HG02759 (cell line): ENCODE measurements at regions not wholly inside any gene's neighbourhood (a gene's known extent, or its start where the extent isn't known, plus 50 kb on each side); places are given as distances from the start of the nearest gene placed in this dataset.
"Not testable (repeated sequence)": the region's sequence is repeated elsewhere in the genome, so short reads cannot be mapped to it uniquely, and the experiment has no call there.

Experiments
- ATAC-seq: cut with Tn5 transposase; IDR thresholded peaks from one replicate; pipeline ENCODE4 v1.9.1; 2021; ENCODE audit warnings: mild to moderate bottlenecking, moderate library complexity; ENCODE audit not compliant: unreplicated experiment

DNA sequence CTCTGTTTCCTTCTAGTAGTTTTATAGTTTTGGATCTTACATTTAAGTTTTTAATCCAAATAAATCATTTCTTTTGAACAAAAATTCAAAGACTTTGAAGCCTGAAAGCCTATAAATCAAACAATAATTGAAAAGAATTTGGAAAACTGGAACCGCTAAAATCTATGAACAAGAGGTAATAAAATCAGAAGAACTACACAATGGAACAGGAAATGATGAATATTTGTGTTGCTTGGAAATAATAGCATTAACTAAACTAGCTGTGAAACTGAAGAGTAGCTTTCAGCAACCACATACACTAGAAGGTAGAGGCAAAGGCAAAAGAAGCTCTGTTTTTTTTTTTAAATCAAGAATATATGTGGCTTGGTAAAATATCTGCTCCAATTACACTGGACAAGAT lies 147.9 kb upstream of the ABI3BP start:
- ATAC-seq = no peak

DNA sequence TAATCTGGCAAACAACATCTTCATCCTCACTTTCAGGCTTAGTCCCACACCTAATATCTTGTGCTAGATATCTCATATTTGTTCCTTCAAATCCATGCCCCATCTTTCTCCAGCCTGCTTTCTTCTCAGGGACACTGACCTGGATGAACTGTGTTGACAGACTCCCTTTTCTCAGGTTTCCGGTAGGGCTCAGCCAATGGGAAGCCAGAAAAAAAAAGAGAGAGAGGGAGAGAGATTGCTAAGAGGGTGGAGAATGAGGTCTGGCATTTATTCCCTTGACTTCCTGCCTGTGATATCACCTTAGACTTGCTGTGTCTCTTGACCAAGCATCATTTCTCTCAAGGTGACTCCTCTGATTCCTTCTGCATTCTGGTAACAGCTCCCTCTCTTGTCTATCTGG lies 145.6 kb upstream of the ABI3BP start:
- no peak for ATAC-seq

DNA sequence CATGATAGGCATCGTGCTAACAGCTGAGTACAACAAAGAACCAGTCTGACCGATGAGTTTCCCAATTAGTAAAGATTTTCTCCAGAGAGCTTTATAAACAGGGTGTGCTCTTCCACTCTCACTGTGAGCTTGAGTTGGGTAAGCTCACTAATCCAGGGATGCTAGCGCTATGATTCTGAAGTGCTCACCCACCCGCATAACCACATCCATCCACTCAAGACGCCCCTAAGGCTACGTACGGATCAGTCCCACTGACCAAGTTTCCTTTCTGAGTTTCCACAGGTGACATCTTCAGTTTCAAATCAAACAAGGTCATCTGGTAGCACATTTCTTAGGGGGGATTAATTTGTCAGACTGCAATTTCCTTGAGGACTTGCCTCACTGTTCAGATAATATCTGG lies 141.1 kb upstream of the ABI3BP start:
- ATAC-seq = no peak

DNA sequence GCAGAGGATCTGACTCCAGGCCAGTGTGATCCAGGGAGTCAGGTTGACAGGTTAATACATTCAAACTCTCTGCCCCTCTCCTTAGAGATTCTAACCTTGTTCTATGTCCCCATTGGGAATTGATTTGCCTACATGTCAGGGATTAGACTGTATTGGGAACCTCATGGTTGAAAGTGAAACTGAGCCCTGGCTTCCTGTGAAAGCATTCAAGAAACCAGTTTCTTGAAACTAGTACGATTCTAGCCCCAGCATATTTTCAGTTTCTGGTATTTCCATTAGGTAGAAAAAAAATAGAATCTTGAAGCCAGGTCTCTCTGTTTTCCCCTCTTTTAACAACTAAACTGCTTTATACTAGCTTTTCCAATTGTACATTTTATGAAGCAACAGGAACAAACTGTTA lies 140.4 kb upstream of the ABI3BP start:
- no peak for ATAC-seq

DNA sequence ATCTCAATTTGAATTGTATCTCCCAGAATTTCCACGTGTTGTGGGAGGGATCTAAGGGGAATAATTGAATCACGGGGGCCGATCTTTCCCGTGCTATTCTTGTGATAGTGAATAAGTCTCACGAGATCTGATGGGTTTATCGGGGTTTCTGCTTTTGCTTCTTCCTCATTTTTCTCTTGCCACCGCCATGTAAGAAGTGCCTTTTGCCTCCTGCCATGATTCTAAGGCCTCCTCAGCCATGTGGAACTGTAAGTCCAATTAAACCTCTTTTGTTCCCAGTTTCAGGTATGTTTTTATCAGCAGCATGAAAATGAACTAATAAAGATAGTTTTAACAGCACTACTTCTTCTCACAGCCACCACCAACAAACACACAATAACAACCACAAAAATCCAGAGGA lies 140.0 kb upstream of the ABI3BP start:
- not testable (repeated sequence) for ATAC-seq

DNA sequence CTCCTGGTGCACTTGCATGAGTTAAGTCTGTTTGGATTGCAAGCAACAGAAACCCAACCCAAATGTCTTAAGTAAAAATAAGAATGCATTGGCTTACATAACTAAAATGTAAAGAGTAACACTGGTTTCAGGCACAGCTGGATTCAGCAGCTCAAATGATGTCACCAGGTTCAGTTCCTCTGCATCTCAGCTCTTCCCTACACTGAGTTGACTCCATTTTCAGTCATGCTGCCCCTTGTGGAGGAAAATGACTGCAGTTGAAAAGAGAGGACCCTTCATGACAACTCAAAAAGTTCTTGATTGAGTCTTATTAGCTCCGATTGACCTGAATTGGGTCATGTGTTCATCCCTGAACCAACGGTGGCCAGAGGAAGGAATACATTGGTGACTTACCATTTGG lies 138.5 kb upstream of the ABI3BP start:
- no peak for ATAC-seq

DNA sequence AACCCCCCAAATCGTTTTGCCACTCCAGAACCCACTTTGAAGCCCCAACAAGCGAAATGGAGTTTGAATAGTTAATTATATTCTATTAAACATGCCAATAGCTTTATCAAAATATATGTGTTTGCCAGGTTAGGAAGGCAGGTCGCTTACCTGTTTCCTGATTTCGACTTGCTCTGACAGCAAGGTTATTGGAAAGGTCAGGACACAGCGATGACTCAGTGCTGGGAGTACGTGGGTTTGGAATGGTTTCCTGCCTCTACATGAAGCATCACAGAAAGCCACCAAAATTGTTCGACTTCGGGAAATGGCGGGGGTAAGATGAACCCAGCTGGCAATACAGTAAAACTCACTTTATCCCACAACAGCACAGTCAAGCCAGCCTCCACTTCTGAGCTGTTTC lies 135.6 kb upstream of the ABI3BP start:
- ATAC-seq = no peak

DNA sequence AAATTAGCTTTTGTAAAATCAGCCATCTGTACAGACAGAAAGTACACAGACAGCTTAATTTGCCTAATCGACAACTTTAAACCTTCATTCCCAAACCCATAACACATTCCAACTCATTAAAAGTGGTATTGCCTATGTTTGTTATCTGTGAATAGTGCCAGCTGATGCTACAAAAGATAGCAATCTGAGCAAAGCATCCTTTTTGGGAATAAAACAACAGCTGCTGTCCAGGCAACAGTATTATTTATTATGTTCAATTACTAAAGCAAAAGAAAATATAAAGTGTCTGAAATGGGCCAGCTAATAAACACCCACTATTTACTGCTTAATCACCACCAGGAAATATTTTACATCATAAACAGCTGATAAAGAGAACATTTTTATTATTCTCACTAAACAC lies 134.8 kb upstream of the ABI3BP start:
- no peak for ATAC-seq

DNA sequence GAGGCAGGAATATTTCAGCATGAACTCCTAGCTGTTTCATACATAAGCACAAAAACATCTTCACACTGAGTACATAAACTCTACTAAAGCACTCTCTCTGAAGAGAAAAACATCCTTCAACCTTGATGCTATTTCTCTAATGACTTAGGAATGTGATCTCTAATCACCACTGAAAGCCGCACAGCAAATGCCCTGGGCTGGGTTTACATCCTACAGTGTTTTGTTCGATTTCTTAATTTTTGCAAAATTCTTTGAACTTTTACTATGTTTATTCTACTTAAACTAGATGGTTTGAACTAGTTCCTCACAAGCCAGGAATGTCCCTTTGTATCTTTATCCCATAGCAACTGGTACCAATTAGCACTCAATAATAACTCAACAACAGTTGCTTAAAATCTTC lies 130.9 kb upstream of the ABI3BP start:
- no peak for ATAC-seq

DNA sequence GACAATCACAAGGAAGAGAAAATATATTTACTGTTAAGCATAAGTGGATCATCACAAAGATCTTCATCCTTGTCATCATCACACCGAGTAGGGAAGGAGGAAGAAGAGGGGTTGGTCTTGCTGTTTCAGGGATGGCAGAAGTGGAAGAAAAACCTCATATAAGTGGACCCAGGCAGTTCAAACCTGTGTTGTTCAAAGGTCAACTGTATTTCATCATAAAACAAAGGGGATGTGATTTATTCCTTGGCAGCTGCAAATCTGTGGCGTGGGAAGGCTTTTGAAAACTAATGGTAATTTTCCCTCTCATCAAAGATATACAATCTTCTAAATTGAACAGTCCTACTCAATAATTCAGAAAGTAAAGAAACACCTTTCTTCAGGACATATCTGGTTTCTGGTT lies 129.9 kb upstream of the ABI3BP start:
- ATAC-seq = no peak

DNA sequence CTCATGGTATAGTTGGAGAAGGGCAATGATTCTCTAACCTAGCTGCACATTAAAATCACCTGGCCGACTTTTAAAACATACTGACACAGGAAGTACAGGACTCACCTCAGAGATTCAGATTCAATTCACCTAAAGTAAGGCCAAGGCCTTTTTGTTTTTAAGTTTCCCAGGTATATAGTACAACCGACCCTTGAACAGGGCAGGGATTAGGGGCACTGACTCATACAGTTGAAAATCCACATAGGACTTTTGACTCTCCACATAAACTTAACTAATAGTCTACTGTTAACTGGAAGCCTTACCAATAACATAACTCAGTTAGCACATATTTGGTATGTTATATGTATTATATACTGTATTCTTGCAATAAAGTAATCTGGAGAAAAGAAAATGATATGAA lies 129.5 kb upstream of the ABI3BP start:
- no peak for ATAC-seq

DNA sequence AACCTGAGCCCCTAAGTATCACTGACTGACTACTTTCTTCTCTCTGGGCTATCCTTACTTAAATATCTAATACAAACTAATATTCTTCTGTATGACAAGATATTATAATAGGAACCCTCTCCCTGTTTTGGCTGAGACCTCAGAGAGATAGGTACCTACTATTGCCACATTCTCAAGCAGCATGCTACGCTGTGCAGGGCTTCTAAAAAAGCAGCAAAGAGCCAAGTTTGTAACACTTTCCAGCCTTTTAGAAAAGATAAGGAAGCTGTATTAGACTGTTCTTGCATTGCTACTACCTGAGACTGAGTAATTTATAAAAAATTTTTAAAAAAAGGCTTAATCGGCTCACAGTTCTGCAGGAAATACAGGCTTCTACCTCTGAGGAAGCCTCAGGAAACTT lies 126.8 kb upstream of the ABI3BP start:
- ATAC-seq = no peak

DNA sequence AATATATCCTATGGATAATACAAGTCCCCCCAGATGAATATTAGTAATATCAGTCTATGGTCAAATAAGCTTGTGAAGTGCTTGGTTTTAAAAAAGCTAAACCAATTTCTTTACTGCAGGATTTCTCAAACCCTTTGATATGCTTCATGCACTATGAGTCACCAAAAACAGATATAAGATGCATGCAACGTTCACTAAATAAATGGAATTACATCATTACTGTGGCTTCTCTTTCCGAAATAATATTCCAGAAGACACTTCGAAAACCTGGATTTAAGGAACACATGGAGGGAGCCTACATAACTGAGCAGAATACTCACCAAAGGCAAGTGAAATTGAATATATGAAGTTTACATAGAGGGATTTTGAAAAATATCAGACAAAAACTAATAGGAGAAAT lies 126.3 kb upstream of the ABI3BP start:
- no peak for ATAC-seq

DNA sequence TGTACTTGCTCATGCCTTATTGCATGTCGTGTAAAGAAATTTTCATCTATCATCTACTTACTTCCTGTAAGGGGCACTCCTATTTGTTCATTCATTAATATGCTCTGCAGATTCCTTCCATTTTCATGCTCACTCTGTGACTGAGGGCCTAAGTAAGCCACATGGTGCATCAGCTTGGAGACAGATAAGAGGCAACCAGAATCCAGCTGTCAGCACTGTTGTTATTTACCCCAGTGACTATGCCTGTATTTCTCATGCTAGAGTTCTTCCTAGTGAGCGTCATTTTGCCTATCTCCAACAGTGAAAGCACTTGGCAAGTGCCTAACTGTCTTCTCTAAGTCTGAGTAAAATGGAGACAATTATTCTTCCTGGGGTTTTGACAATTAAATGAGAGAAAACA lies 124.8 kb upstream of the ABI3BP start:
- no peak for ATAC-seq

DNA sequence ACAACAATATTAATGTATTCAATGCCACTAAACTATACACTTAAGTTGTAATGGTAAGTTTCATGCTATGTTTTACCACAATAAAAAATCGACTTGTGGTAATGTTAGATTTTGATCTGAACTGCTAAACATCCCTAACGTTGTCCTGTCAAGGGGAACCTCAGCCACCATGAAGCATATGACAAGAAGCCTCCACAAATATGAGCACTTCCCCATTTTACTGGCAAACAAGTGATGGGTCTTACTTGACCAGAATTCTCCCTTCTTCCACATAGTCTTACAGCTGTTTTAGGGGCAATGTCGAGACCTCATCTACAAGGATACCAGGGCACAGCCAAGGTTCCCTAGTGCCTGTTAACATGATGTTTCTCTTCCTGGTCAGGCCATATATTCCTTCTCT lies 124.2 kb upstream of the ABI3BP start:
- ATAC-seq = no peak

DNA sequence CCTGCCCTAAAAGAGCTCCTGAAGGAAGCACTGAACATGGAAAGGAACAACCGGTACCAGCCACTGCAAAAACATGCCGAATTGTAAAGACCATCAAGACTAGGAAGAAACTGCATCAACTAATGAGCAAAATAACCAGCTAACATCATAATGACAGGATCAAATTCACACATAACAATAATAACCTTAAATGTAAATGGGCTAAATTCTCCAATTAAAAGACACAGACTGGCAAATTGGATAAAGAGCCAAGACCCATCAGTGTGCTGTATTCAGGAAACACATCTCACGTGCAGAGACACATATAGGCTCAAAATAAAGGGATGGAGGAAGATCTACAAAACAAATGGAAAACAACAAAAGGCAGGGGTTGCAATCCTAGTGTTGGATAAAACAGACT lies 117.1 kb upstream of the ABI3BP start:
- not testable (repeated sequence) for ATAC-seq

DNA sequence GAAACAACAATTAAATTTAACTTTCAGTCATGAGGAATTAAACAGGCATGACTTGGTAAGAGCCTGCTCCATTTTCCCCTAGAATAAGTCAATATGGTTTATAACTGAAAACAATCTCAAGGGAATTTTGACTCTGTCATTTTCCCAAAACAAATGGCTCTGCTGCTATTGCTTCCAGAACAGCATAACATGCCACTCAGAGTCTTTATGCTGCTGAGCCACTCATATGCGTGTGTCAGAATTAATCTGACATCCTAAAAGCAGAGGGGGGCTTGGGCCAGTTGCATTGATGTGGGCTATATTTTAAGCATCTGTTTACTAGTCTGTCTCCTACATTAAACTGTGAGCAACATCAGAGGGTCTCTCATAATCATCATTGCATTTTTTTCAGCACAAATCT lies 111.1 kb upstream of the ABI3BP start:
- ATAC-seq = no peak

DNA sequence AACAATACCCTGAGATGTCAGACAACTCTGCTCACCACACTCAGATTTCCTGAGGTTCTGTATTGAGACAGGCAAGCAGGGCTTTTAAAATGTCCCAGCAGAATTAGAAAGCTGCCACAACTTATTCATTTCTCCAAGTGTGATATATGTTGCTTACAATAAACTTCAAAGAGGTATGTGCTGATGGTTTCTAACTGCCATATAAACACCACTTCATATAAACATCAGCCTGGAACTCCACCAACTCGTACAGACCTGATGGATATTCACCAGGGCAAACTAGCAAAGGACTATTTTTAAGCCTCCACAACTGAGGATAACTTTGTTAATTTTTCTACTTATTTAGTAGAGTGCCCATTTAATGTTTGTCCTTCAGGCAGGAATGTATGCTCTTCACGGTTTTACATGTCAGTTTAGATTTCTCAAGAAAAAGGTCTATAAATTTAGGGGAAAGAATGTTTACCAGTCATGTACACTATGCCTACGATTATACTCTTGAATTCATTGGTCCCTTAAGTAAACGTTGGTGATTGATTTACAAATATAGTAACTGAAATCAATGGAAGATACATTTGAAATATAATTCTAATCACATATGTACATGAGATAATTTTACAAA lies 109.6 kb upstream of the ABI3BP start:
- no peak for ATAC-seq

DNA sequence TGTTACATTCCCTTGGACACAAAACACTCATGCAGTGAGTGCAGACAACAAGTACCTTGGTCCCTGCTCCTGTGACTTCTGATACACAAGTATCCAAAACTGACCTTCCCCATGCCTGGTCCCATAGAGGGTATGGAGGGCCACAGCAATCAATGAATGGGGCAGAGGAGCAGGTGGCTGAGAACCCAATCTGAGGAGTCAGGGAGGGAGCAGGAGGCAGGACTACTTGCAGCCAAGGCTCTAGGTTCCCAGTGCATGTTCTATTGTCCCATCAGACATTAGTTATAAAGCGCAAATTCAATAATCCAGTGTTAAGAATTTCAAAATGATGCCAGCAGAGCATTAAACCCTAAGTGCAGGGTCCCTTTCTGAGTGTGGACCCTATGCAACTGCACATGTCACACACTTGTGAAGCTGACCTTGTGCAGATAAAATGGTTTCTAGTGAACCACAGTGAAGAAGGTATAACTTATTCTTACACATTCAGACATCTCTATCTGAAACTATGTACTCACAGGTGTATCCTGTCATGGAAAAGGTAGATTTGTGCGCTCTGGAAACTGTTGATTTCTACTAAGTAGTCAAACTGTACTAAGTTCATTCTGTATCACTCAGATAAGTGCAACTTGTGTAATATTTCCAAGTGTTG lies 107.3 kb upstream of the ABI3BP start:
- no peak for ATAC-seq

DNA sequence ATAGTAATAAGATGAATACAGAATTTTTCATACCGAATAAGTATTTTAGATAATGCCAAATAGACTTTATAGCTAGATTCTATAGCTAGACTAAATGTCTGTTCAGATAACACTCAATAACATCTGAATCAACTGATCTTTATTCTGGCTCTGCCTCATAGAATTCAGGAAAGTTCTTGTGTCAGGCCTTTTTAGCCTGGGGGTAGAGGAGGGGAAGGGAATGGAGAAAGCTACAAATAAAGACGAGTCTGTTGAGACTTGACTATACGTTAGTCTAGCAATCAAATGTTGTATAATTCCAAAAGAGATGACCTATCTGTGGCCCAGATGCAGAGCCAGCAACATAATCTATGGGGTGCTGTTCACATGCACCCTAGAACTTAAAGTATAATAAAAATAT lies 106.6 kb upstream of the ABI3BP start:
- ATAC-seq = no peak

DNA sequence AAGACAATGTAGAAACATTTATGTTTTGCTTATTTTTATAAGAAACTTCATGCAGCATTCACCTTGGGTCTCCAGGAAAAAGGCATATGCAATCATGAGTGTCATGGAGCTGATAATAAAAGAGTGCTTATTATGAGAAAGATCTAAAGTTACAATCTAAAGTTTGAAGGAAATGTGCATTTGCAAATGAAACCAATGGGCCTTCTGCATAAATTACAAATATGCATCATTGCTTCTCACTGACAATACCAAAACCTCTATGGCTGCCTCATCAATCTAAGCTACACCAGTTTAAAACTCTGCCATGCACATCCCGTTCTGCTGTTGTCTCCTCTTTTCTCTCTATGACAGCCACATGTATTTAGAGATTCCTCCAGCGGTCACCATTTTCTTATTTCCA lies 103.2 kb upstream of the ABI3BP start:
- ATAC-seq = no peak

DNA sequence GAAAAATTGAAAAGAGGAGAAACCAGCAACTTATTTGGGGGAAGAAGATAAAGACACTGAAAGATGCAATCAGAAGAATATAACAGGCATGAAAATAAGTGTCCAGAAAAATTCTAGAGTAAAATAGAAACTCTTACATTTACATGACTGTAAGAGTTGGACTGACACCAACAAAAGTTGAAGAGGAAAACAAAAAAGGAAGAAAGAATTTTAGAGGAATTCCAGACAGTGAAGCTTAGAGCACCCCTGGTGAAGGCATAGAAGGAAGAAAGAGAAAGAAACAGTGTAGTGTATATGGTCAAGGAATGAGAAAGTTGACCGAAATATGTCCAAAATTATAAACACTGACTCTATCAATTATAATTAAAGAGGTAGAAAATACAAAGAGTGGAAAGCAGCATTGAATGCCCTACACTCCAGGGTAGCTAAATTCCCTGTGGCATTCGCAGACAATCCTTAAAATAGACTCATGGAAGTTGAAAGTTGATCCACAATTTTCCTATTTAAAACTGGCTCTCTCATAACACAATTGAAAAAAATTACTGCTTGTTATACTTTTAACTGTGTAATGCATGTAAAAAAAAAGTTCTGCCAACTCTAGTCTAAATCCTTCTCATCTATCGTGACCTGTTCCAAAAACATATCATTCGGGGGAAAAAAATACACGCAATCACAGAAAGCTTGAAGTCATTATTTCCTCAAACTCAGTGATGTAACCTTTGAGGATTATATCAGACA lies 102.6 kb upstream of the ABI3BP start:
- no peak for ATAC-seq

DNA sequence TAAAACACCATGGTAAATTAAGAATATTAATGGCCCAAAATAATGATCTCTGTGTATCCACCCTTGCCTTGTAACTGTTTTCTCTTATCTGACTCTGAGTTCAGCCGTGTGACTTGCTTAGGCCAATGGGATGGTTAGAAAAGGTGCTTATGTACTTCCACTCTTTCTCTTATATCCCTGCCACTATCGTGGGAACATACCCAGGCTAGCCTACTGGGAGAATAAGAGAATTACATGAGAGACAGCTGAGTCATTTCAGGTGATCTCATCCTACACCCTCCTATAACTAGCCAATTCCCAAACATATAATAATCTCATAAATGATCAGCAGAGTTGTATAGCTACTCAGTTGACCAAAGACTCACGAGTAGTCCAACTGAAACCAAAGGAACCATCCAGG lies 98.3 kb upstream of the ABI3BP start:
- ATAC-seq = no peak
